Uterus (tissue), 2 donors: ENCODE measurements at regions not wholly inside any gene's neighbourhood (a gene's known extent, or its start where the extent isn't known, plus 50 kb on each side); places are given as distances from the start of the nearest gene placed in this dataset.

Source experiments
- POLR2A ChIP-seq, 2 donors: fragments of 450-650 bp; IDR thresholded peaks; one replicate each; pipeline ENCODE4 v1.6.1; 2016; ENCODE audit warnings: antibody characterized with exemption in 2 of 2, mild to moderate bottlenecking in 1 of 2, moderate library complexity in 1 of 2
- TF ChIP-seq, protein P1 (sequence below), 4 experiments: fragments of 200-600 bp in 2 of 4; fragments of 450-650 bp in 2 of 4; sonication (generic) in 2 of 4; IDR thresholded peaks; one replicate each; pipeline ENCODE4 v1.5.1; 2016 to 2019; ENCODE audit warnings: antibody characterized with exemption in 4 of 4, mild to moderate bottlenecking in 2 of 4, moderate library complexity in 1 of 4

DNA sequence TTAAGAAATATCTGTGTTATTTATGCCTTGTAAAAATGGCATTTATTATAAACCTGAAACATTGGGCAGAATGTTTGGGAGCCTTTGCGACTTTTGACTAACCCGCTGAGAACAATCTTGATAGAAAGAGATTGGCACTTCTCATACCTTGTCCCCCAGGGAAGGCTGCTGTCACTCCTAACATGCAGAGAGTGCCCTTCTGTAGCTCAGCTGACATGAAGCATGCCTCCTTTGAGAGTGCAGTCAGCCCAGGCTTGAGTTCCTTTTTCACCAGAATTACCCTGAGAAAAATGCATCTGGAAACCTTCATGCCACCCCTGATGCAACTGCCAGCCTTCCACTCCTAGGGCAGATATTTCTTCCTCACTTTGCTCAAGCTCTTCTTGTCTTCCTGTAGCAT is 569.2 kb upstream of the ARPP21 start:
- TF ChIP-seq, protein P1, sequence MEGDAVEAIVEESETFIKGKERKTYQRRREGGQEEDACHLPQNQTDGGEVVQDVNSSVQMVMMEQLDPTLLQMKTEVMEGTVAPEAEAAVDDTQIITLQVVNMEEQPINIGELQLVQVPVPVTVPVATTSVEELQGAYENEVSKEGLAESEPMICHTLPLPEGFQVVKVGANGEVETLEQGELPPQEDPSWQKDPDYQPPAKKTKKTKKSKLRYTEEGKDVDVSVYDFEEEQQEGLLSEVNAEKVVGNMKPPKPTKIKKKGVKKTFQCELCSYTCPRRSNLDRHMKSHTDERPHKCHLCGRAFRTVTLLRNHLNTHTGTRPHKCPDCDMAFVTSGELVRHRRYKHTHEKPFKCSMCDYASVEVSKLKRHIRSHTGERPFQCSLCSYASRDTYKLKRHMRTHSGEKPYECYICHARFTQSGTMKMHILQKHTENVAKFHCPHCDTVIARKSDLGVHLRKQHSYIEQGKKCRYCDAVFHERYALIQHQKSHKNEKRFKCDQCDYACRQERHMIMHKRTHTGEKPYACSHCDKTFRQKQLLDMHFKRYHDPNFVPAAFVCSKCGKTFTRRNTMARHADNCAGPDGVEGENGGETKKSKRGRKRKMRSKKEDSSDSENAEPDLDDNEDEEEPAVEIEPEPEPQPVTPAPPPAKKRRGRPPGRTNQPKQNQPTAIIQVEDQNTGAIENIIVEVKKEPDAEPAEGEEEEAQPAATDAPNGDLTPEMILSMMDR (IDR thresholded peaks at IDR 0.05): no peak
- no peak for TF ChIP-seq POLR2A (IDR thresholded peaks at IDR 0.05)
